Upper lobe of left lung (tissue), 6 donors: ENCODE measurements at regions not wholly inside any gene's neighbourhood (a gene's known extent, or its start where the extent isn't known, plus 50 kb on each side); places are given as distances from the start of the nearest gene placed in this dataset.

Source experiments
- ATAC-seq, 2 donors: fragments of 200-7000 bp; cut with Tn5 transposase; one replicate each; pipeline ENCODE4 v1.9.1; 2022; ENCODE audit warnings: mild to moderate bottlenecking in 2 of 2, moderate library complexity in 2 of 2; ENCODE audit not compliant: low FRiP score in 2 of 2
- DNase-seq, 2 donors: peaks; one replicate each; pipeline ENCODE4 v3.0.0-alpha.2; 2019 to 2020
- H3K27ac ChIP-seq, 4 donors: fragments of 200-600 bp; sonication (generic); one replicate each; pipeline ENCODE4 v1.5.1; 2016 to 2019
- H3K27me3 ChIP-seq, 4 donors: fragments of 200-600 bp; sonication (generic); one replicate each; pipeline ENCODE4 v1.5.1; 2017 to 2019
- H3K36me3 ChIP-seq, 4 donors: fragments of 200-600 bp; sonication (generic); one replicate each; pipeline ENCODE4 v1.5.1; 2016 to 2019
- H3K4me1 ChIP-seq, 4 donors: fragments of 200-600 bp; sonication (generic); one replicate each; pipeline ENCODE4 v1.5.1; 2018 to 2019
- H3K4me3 ChIP-seq, 4 donors: fragments of 200-600 bp; sonication (generic); one replicate each; pipeline ENCODE4 v1.5.1; 2017 to 2019; ENCODE audit warnings: mild to moderate bottlenecking in 2 of 4, moderate library complexity in 1 of 4
- H3K9me3 ChIP-seq, 4 donors: fragments of 200-600 bp; sonication (generic); one replicate each; pipeline ENCODE4 v1.5.1; 2018 to 2019
- EP300 ChIP-seq, 4 donors: sonication (generic); formaldehyde crosslinking; IDR thresholded peaks; one replicate each; pipeline ENCODE4 v1.5.1; 2017; ENCODE audit warnings: antibody characterized with exemption in 4 of 4, control low read depth in 2 of 4
- POLR2A ChIP-seq, 4 donors: fragments of 450-650 bp; IDR thresholded peaks; one replicate each; pipeline ENCODE4 v1.5.1; 2016 to 2017; ENCODE audit warnings: antibody characterized with exemption in 4 of 4, mild to moderate bottlenecking in 2 of 4
- POLR2AphosphoS5 ChIP-seq, 2 donors: sonication (generic); formaldehyde crosslinking; IDR thresholded peaks; one replicate each; pipeline ENCODE4 v1.5.1; 2017; ENCODE audit warnings: antibody characterized with exemption in 2 of 2
- WGBS, 2 donors: methylation state at CpG; one replicate each; pipeline ENCODE4 v1.1.5; 2017 to 2018; 5-methylcytosine and 5-hydroxymethylcytosine counted together
- TF ChIP-seq, protein P1 (sequence below), 6 experiments: fragments of 450-650 bp in 4 of 6; fragments of 200-600 bp in 2 of 6; sonication (generic) in 2 of 6; IDR thresholded peaks; one replicate each; pipeline ENCODE4 v1.5.1; 2016 to 2019; ENCODE audit warnings: antibody characterized with exemption in 6 of 6
- donor health status: DM: no; HTN: no; CAD: no; lungs with moderate emphysema.
- donor health status: DM: no; HTN: yes; CAD: no; lungs with severe emphysema.

DNA sequence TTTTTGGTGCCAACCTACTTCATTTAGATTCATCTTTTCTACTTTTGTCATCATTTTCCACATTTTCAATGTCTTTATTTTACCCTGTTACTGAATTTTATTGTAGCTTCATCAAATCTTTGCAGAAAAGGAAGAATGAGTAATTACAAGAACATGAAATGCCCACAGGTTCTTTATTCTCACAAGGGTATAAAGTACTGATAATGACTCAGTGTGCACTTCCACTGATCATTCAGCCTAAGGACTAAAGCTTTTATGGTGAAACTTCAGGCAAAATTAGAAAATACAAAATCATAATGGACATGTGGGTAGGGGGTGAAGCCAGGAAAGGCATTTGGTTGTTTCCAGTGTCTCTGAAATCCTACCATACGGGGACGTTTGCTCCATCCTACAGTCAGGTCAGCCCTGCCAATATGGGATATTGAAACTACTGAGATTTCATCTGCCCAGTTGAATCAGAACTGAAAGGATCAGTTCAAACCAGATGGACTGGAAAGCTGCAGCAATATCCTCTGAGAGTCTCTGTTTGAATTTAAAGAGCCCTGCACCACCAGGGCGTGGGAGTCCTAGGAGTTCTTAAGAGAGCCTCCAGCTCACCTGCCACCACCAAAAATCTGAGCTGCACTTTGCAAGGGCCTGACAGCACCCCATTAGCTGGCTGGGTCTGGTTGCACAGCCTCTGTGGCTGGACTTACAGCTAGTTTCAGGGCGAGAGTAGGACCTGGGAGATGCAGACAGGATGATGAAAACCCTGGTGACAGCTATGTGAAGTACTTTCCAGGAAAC lies 390.4 kb downstream of the CMPK2 start:
- no peaks in the 10 kb centered on the region for H3K9me3 ChIP-seq
- TF ChIP-seq POLR2A (IDR thresholded peaks at IDR 0.05), result no peak
- TF ChIP-seq EP300 (IDR thresholded peaks at IDR 0.05), result no peak
- no peak for TF ChIP-seq POLR2AphosphoS5 (IDR thresholded peaks at IDR 0.05)
- TF ChIP-seq, protein P1, sequence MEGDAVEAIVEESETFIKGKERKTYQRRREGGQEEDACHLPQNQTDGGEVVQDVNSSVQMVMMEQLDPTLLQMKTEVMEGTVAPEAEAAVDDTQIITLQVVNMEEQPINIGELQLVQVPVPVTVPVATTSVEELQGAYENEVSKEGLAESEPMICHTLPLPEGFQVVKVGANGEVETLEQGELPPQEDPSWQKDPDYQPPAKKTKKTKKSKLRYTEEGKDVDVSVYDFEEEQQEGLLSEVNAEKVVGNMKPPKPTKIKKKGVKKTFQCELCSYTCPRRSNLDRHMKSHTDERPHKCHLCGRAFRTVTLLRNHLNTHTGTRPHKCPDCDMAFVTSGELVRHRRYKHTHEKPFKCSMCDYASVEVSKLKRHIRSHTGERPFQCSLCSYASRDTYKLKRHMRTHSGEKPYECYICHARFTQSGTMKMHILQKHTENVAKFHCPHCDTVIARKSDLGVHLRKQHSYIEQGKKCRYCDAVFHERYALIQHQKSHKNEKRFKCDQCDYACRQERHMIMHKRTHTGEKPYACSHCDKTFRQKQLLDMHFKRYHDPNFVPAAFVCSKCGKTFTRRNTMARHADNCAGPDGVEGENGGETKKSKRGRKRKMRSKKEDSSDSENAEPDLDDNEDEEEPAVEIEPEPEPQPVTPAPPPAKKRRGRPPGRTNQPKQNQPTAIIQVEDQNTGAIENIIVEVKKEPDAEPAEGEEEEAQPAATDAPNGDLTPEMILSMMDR (IDR thresholded peaks at IDR 0.05), result no peak
- H3K4me1 ChIP-seq, result no peaks in the 10 kb centered on the region
- H3K36me3 ChIP-seq, result no peaks in the 10 kb centered on the region
- no peak overlapping the region for H3K4me3 ChIP-seq
- H3K27ac ChIP-seq, result no peak overlapping the region
- ATAC-seq (no peak), DNase-seq (no peak)
- WGBS, 2 donors, result 81 to 85% methylated on average over 4 of the region's 4 CpGs
- H3K27me3 ChIP-seq, result no peaks in the 10 kb centered on the region

DNA sequence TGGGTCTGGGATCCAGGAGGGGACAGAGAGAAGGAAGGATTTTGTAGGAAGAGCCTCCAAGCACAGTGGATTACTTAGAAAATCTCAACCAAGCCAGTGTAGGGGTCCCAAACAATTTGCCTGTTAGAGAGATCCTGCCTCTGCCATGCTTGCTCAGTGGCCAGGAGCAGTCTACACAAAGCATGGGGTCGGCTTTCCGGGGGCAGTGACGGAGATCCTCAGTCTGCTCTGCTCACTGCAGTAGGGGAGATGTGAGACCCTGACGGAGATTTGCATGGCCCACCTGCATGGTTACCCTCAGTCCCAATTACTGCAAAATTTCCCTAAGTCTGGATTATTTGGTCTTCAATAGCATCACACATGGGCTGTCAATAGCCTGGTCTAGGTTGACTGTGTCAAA lies 385.2 kb downstream of the CMPK2 start:
- DNase-seq, result no peak
- TF ChIP-seq POLR2A (IDR thresholded peaks at IDR 0.05) (no peak), EP300 (IDR thresholded peaks at IDR 0.05) (no peak), POLR2AphosphoS5 (IDR thresholded peaks at IDR 0.05) (no peak)
- TF ChIP-seq, protein P1 (IDR thresholded peaks at IDR 0.05), result no peak
- H3K27me3 ChIP-seq, result no peaks in the 10 kb centered on the region
- ATAC-seq, result no peak
- no peaks in the 10 kb centered on the region for H3K9me3 ChIP-seq
- no peaks in the 10 kb centered on the region for H3K4me1 ChIP-seq
- no peaks in the 10 kb centered on the region for H3K36me3 ChIP-seq
- no peak overlapping the region for H3K4me3 ChIP-seq
- no peak overlapping the region for H3K27ac ChIP-seq
- 90 to 100% methylated on average over 3 to 4 of the region's 4 CpGs for WGBS, 2 donors

DNA sequence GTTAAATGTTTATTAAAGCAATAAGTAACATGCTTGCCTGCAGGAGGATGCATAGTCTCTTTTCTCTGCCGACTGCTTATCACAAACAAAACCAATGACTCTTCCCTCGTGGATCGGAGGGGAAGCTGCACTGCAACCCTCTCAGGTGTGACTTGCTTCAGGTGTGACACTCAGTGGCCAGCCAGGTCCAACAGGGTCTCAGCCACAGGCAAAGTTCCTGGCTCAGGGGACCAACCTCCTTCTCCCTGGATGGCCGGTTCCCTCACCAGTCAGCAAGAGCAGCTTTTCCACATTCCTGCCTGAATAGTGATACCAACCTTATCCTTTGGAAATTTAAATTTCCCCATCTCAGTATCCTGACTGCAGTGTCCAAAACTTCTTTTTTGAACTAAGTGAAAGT lies 383.5 kb downstream of the CMPK2 start:
- DNase-seq (no peak), ATAC-seq (no peak)
- Histone ChIP-seq H3K27me3 (no peaks in the 10 kb centered on the region), H3K4me3 (no peak overlapping the region), H3K36me3 (no peaks in the 10 kb centered on the region), H3K4me1 (no peaks in the 10 kb centered on the region), H3K9me3 (no peaks in the 10 kb centered on the region), H3K27ac (no peak overlapping the region)
- 73 to 87% methylated on average over 4 of the region's 4 CpGs for WGBS, 2 donors
- TF ChIP-seq POLR2A (IDR thresholded peaks at IDR 0.05), result no peak
- no peak for TF ChIP-seq EP300 (IDR thresholded peaks at IDR 0.05)
- no peak for TF ChIP-seq POLR2AphosphoS5 (IDR thresholded peaks at IDR 0.05)
- TF ChIP-seq, protein P1 (IDR thresholded peaks at IDR 0.05), result no peak

DNA sequence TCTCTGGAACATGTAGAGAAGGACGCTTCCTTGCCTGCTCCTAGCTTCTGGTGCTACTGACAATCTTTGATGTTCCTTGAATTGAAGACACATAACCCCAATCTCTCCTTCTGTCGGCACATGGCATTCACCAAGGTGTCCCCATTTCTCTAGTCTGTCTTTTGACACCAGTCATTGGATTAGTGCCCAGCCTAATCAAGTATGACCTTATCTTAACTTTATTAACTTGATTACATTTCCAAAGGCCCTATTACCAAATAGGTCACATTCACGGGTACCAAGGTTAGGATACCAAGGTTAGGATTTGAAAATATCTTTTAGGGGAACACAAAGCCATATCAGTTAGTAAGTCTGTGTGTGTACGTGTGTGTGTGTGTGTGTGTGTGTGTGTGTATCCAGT lies 377.9 kb downstream of the CMPK2 start:
- WGBS, 2 donors, result 61 to 67% methylated on average over 4 of the region's 4 CpGs
- TF ChIP-seq, protein P1 (IDR thresholded peaks at IDR 0.05), result no peak
- TF ChIP-seq EP300 (IDR thresholded peaks at IDR 0.05), result no peak
- H3K4me3 ChIP-seq, result no peak overlapping the region
- H3K27ac ChIP-seq, result no peak overlapping the region
- ATAC-seq, result no peak
- no peaks in the 10 kb centered on the region for H3K36me3 ChIP-seq
- no peaks in the 10 kb centered on the region for H3K9me3 ChIP-seq
- no peaks in the 10 kb centered on the region for H3K4me1 ChIP-seq
- H3K27me3 ChIP-seq, result no peaks in the 10 kb centered on the region
- DNase-seq, result no peak

DNA sequence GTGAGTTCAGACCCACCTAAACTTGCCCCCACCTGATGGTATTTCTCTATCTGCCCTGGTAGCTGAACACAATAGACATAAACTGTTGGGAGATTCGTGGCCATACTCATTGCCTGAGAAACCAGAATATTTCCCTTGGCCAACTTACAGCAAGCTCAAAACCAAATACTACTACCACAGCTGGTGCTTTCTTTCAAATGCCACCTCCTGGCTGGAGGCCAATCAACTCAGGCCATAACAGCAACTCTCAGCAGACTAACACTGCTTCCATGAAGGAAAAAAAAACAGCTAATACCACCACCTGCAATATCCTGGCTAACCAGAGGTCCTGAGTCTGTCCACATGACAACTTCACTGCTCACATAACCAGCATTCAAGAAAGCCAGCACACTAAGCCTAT lies 373.1 kb downstream of the CMPK2 start:
- 50 to 60% methylated on average over 1 of the region's 1 CpG for WGBS, 2 donors
- H3K27ac ChIP-seq, result no peak overlapping the region
- no peaks in the 10 kb centered on the region for H3K4me1 ChIP-seq
- H3K9me3 ChIP-seq, result no peaks in the 10 kb centered on the region
- no peaks in the 10 kb centered on the region for H3K36me3 ChIP-seq
- TF ChIP-seq POLR2AphosphoS5 (IDR thresholded peaks at IDR 0.05) (no peak), EP300 (IDR thresholded peaks at IDR 0.05) (no peak), POLR2A (IDR thresholded peaks at IDR 0.05) (no peak)
- TF ChIP-seq, protein P1 (IDR thresholded peaks at IDR 0.05), result no peak
- DNase-seq (no peak), ATAC-seq (no peak)
- H3K27me3 ChIP-seq, result no peaks in the 10 kb centered on the region
- H3K4me3 ChIP-seq, result no peak overlapping the region
